Heart right ventricle (tissue), 16 donors: ENCODE measurements at regions not wholly inside any gene's neighbourhood (a gene's known extent, or its start where the extent isn't known, plus 50 kb on each side); places are given as distances from the start of the nearest gene placed in this dataset.
"Not testable (repeated sequence)": the region's sequence is repeated elsewhere in the genome, so short reads cannot be mapped to it uniquely, and the experiment has no call there.

ENCODE experiments used
- ATAC-seq, 8 donors: fragments of 200-7000 bp; cut with Tn5 transposase; one replicate each; pipeline ENCODE4 v1.9.1; 2020; ENCODE audit warnings: mild to moderate bottlenecking in 8 of 8, moderate library complexity in 8 of 8, moderate number of reproducible peaks in 1 of 8
- DNase-seq, 2 donors: peaks; one replicate each; pipeline ENCODE4 v3.0.0-alpha.2; 2020
- H3K27ac ChIP-seq, 10 donors: fragments of 200-600 bp; sonication (generic) in 2 of 10; one replicate each; pipeline versions ENCODE4 v1.5.0 to v1.8.0; 2020 to 2022; ENCODE audit warnings: mild to moderate bottlenecking in 3 of 10
- H3K27me3 ChIP-seq, 7 donors: fragments of 200-600 bp; one replicate each; pipeline ENCODE4 v1.8.0; 2021 to 2022; ENCODE audit warnings: mild to moderate bottlenecking in 2 of 7
- H3K36me3 ChIP-seq, 9 donors: fragments of 200-600 bp; sonication (generic) in 1 of 9; one replicate each; pipeline versions ENCODE4 v1.5.0 to v1.8.0; 2020 to 2022; ENCODE audit warnings: mild to moderate bottlenecking in 2 of 9
- H3K4me1 ChIP-seq, 9 donors: fragments of 200-600 bp; sonication (generic) in 1 of 9; one replicate each; pipeline versions ENCODE4 v1.5.0 to v1.8.0; 2020 to 2022; ENCODE audit warnings: mild to moderate bottlenecking in 4 of 9
- H3K4me3 ChIP-seq, 10 donors: fragments of 200-600 bp; sonication (generic) in 2 of 10; one replicate each; pipeline versions ENCODE4 v1.5.0 to v1.8.0; 2020 to 2022; ENCODE audit warnings: mild to moderate bottlenecking in 7 of 10, moderate library complexity in 2 of 10
- H3K9me3 ChIP-seq, 11 donors: fragments of 200-600 bp in 10 of 11; sonication (generic) in 2 of 11; one replicate each; pipeline versions ENCODE4 v1.5.0 to v1.8.0; 2013 to 2022; ENCODE audit warnings: mild to moderate bottlenecking in 2 of 11, control low read depth in 1 of 11, moderate library complexity in 1 of 11
- WGBS, 2 donors: extraction: QIAGEN DNeasy Blood & Tissue Kit; methylation state at CpG; one replicate each; pipeline ENCODE4 v1.1.7; 2013; ENCODE audit warnings: inconsistent platforms in 1 of 2; 5-methylcytosine and 5-hydroxymethylcytosine counted together
- intact Hi-C, 10 donors: fragments of 100-400 bp; cut with DNase I; formaldehyde crosslinking; loops; one replicate each; pipeline versions ENCODE4 v1.11.1 to v1.14.2; 2022
- TF ChIP-seq, protein P1 (sequence below), 9 donors: fragments of 200-600 bp; sonication (generic) in 2 of 9; IDR thresholded peaks; one replicate each; pipeline versions ENCODE4 v1.5.0 to v1.8.0; 2021 to 2022; ENCODE audit warnings: antibody characterized with exemption in 9 of 9, mild to moderate bottlenecking in 5 of 9, moderate library complexity in 1 of 9
- donor health status: Arrhythmogenic right ventricular cardiomyopathy.
- donor health status: ischemic (EF 13 %, LVEDD 7.1; RV severe dilation, severe dysfunction).
- donor health status: healthy with polysubstance abuse.
- donor health status: DM: no; HTN: yes; CAD: no.
- donor health status: DM: no; HTN: no; CAD: no.
- donor health status: ischemic (EF 25% LVEDD 6.9; RV normal size, moderate dysfunction).
- donor health status: ischemic (EF 25% LVEDD 5.7; RV mildly dilated, moderate dysfunction).
- donor health status: healthy.
- donor health status: DM: yes; HTN: yes; CAD: no.
- donor health status: Ischemic cardiomyopathy.
- donor health status: ischemic (EF 35%, LVEDD 5.7; RV mildly dilated, moderate dysfunction).
- donor health status: nonischemic (EF 11% LVEDD 7.7; RV severe dilation, severe dysfunction).
- donor health status: DM: yes; HTN: yes; CAD: no.
- donor health status: PGD.
- donor health status: ischemic (EF 29% LVEDD 5.4; RV normal size, mild dysfunction).
- donor health status: nonischemic (EF 23%, LVEDD 6.1; RV moderate dilation, normal function).

DNA sequence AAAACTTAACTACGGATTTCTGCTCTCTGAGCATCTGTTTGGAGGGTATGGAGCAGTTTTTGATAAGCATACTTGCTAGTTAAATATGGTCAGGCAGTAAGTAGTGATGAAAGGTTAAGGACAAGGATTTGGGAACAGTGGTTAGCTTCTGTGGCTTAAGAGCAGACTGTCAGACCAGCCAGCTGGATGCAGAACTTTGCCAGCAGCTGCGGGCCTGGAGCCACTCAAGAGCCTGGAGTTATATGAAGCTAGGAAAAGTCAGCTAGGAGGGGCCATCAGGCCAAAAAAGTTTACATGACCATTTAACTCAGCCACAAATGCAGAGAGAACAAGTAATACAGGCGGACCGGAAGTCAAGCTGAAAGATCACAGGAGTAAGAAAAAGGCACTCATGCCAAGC, 1817.7 kb downstream of the LRRC4C start:
- Histone ChIP-seq H3K27me3 (no peaks in the 10 kb centered on the region), H3K36me3 (no peaks in the 10 kb centered on the region), H3K27ac (no peak overlapping the region), H3K4me3 (no peak overlapping the region), H3K4me1 (no peaks in the 10 kb centered on the region), H3K9me3 (peaks cover 0 to 30% (median 0%) of the 10 kb centered on the region in 11 donors)
- DNase-seq (no peak), ATAC-seq (no peak)
- 37 to 46% methylated on average over 4 of the region's 4 CpGs for WGBS, 2 donors
- TF ChIP-seq, protein P1, sequence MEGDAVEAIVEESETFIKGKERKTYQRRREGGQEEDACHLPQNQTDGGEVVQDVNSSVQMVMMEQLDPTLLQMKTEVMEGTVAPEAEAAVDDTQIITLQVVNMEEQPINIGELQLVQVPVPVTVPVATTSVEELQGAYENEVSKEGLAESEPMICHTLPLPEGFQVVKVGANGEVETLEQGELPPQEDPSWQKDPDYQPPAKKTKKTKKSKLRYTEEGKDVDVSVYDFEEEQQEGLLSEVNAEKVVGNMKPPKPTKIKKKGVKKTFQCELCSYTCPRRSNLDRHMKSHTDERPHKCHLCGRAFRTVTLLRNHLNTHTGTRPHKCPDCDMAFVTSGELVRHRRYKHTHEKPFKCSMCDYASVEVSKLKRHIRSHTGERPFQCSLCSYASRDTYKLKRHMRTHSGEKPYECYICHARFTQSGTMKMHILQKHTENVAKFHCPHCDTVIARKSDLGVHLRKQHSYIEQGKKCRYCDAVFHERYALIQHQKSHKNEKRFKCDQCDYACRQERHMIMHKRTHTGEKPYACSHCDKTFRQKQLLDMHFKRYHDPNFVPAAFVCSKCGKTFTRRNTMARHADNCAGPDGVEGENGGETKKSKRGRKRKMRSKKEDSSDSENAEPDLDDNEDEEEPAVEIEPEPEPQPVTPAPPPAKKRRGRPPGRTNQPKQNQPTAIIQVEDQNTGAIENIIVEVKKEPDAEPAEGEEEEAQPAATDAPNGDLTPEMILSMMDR (IDR thresholded peaks at IDR 0.05) = no peak
- intact Hi-C loops = no loop called here

GRCh38 chr11:39630365-39630764, 1829.1 kb downstream of the LRRC4C start:
- Histone ChIP-seq H3K9me3 (peaks cover 0 to 7% (median 0%) of the 10 kb centered on the region in 11 donors), H3K4me1 (no peaks in the 10 kb centered on the region), H3K4me3 (no peak overlapping the region), H3K36me3 (no peaks in the 10 kb centered on the region), H3K27ac (no peak overlapping the region), H3K27me3 (no peaks in the 10 kb centered on the region)
- 60 to 68% methylated on average over 2 of the region's 2 CpGs for WGBS, 2 donors
- intact Hi-C loops = no loop called here
- TF ChIP-seq, protein P1 (IDR thresholded peaks at IDR 0.05) = no peak
- DNase-seq = no peak
- ATAC-seq = no peak

DNA sequence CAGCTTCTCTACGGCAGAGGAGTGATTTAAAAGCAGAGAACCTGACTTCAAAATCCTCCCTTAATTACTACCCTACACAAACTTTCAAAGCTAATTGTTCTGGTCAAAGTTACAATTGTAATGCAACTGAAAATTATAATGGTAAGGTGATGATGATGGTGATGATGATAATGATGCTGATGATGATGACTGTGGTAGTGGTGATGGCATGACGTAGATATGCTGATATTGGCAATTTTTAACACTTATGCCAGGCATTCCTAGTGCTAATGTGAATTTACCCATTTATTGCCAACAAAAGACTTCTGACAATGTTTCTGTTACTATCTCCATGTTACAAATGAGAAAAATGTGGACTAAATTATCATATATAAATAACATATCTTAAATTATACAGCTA, 1831.1 kb downstream of the LRRC4C start:
- H3K4me1 ChIP-seq = no peaks in the 10 kb centered on the region
- DNase-seq = no peak
- H3K36me3 ChIP-seq = no peaks in the 10 kb centered on the region
- no peak for ATAC-seq
- 79 to 80% methylated on average over 2 of the region's 2 CpGs for WGBS, 2 donors
- no peaks in the 10 kb centered on the region for H3K27me3 ChIP-seq
- intact Hi-C loops = loop anchor here in 1 of 10 donors (5.0 kb wide), 1 partner anchor 39 kb away; no protein-coding TSS in a partner anchor
- no peak overlapping the region for H3K4me3 ChIP-seq
- peaks cover 0 to 7% (median 0%) of the 10 kb centered on the region in 11 donors for H3K9me3 ChIP-seq
- TF ChIP-seq, protein P1 (IDR thresholded peaks at IDR 0.05) = no peak
- no peak overlapping the region for H3K27ac ChIP-seq

- H3K27ac ChIP-seq, intact Hi-C loops, DNase-seq, H3K36me3 ChIP-seq, H3K4me3 ChIP-seq, H3K4me1 ChIP-seq, ATAC-seq, H3K27me3 ChIP-seq: not testable (repeated sequence)
- 73 to 78% methylated on average over 1 of the region's 3 CpGs for WGBS, 2 donors
- H3K9me3 ChIP-seq = peaks cover 0 to 19% (median 0%) of the 10 kb centered on the region in 11 donors
Observed at GRCh38 chr11:39620309-39620708, 1839.1 kb downstream of the LRRC4C start.

DNA sequence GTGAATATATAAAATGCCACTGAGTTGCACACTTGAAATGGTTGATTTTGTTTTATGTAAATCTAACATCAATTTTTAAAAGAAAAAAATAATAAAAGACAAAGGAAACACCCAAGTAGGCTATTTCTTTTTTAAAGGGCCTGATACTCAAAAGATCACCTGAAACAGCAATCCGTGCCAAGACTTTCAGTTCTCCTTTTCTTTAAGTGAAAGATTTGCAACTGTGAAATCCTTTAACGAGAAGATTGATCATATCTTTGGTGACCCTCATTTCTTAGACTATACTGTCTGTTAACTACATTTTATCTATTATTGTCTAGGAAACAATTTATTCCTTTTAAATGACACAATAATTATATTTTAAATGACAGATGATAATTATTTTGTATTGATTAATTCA, 1841.5 kb downstream of the LRRC4C start:
- Histone ChIP-seq H3K4me3 (no peak overlapping the region), H3K9me3 (peaks cover 0 to 25% (median 0%) of the 10 kb centered on the region in 11 donors), H3K27ac (no peak overlapping the region), H3K27me3 (no peaks in the 10 kb centered on the region), H3K36me3 (no peaks in the 10 kb centered on the region), H3K4me1 (no peaks in the 10 kb centered on the region)
- TF ChIP-seq, protein P1 (IDR thresholded peaks at IDR 0.05) = no peak
- 59 to 73% methylated on average over 2 of the region's 2 CpGs for WGBS, 2 donors
- intact Hi-C loops = no loop called here
- ATAC-seq (no peak), DNase-seq (no peak)
